GM10248 (cell line): ENCODE measurements at regions not wholly inside any gene's neighbourhood (a gene's known extent, or its start where the extent isn't known, plus 50 kb on each side); places are given as distances from the start of the nearest gene placed in this dataset.
"Not testable (repeated sequence)": the region's sequence is repeated elsewhere in the genome, so short reads cannot be mapped to it uniquely, and the experiment has no call there.

Experiments
- CTCF ChIA-PET: fragments of 300-600 bp; sonication (Branson Sonifier 250); formaldehyde crosslinking; extraction: SDS; loops from one replicate; lab custom pipeline; 2021; ENCODE audit warnings: antibody characterized with exemption; lab: Yijun Ruan, JAX
- POLR2A ChIA-PET: fragments of 350-650 bp; sonication (Branson Sonifier 250); formaldehyde crosslinking; extraction: SDS; loops from one replicate; lab custom pipeline; 2020; ENCODE audit warnings: antibody characterized with exemption; lab: Yijun Ruan, JAX
- DNase-seq: peaks from one replicate; pipeline ENCODE4 v3.0.0; 2012; ENCODE audit errors: extremely low spot score
- CTCF ChIP-seq: IDR thresholded peaks from 2 replicates; pipeline ENCODE4 v1.5.1; 2012; ENCODE audit warnings: mild to moderate bottlenecking, low read depth; ENCODE audit errors: extremely low read depth, missing control alignments, control extremely low read depth

GRCh38 chr9:18296702-18297055 is 177.3 kb upstream of the ADAMTSL1 start:
- no peak for DNase-seq
- no peak for TF ChIP-seq CTCF
- CTCF ChIA-PET, result no interaction called here
- POLR2A ChIA-PET, result no interaction called here

- POLR2A ChIA-PET, result no interaction called here
- CTCF ChIA-PET, result no interaction called here
- DNase-seq, result no peak
- no peak for TF ChIP-seq CTCF
Measured at GRCh38 chr9:18297056-18297841, 176.7 kb upstream of the ADAMTSL1 start.

GRCh38 chr9:18299449-18299848 is 174.5 kb upstream of the ADAMTSL1 start:
- no peak for DNase-seq
- TF ChIP-seq CTCF, result no peak
- ChIA-PET POLR2A (no interaction called here), CTCF (no interaction called here)

GRCh38 chr9:18305167-18305806 is 168.7 kb upstream of the ADAMTSL1 start:
- CTCF ChIA-PET, DNase-seq, POLR2A ChIA-PET: not testable (repeated sequence)

GRCh38 chr9:18314316-18314715 is 159.6 kb upstream of the ADAMTSL1 start:
- ChIA-PET POLR2A (no interaction called here), CTCF (no interaction called here)
- TF ChIP-seq CTCF, result no peak
- no peak for DNase-seq

GRCh38 chr9:18317896-18318295 is 156.1 kb upstream of the ADAMTSL1 start:
- no peak for DNase-seq
- POLR2A ChIA-PET, result no interaction called here
- CTCF ChIA-PET, result no interaction called here
- no peak for TF ChIP-seq CTCF

- POLR2A ChIA-PET, result no interaction called here
- no peak for DNase-seq
- no peak for TF ChIP-seq CTCF
- CTCF ChIA-PET, result interaction anchor here (1.8 kb wide), 1 partner anchor 65 kb away, joined by 6 read pairs; no protein-coding TSS in a partner anchor
Measured at GRCh38 chr9:18319918-18320445, 154.0 kb upstream of the ADAMTSL1 start.
